Stimulated activated CD8-positive, alpha-beta memory T cell treated with anti-CD3 and anti-CD28 coated beads, Interleukin-7, amount 100 ng/mL, for 1 hour (primary cell): ENCODE measurements at regions not wholly inside any gene's neighbourhood (a gene's known extent, or its start where the extent isn't known, plus 50 kb on each side); places are given as distances from the start of the nearest gene placed in this dataset.

Experiments
- DNase-seq, 2 donors: peaks; one replicate each; pipeline ENCODE4 v3.0.0-alpha.2; 2020; ENCODE audit warnings: low read depth in 2 of 2

DNA sequence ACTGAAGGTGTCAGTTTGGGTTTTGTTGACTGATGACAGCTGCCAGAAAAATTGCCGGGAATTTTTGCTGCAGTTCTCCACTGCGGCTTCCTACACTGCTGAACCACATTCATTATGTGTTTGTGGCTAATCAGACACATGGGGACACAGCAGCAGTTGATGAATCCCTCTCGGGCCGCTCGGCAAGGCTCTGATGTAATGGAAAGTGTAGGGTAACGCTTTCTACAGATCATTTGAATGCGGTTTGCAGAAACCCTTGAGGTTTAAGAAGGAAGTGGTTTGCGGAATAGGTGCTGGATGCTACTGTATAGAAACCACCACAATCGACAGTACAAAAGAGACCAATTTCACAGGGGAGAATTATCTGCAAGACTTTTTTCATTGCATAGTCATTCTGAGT lies 138.7 kb upstream of the SASH1 start:
- DNase-seq, result peak in 1 of 2 donors; percentile 1

DNA sequence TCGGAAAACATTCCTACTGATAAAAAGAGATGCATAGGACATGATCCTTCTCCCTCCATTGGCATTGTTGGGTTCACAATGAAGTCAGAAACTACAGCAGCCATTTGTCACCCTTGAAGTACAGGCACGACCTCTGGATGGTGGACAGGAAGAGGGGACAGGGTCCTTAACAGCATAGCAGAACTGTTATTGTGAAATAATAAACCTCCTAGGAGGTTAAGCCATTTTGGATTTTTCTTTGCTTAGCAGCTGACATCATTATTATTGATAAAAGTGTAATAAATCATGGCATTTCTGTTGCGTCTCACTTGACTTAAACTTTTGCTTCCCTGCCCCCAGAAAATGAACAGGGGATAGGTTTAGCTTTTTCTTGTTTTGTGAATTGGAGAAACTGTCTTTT lies 134.3 kb upstream of the SASH1 start:
- DNase-seq, result no peak

DNA sequence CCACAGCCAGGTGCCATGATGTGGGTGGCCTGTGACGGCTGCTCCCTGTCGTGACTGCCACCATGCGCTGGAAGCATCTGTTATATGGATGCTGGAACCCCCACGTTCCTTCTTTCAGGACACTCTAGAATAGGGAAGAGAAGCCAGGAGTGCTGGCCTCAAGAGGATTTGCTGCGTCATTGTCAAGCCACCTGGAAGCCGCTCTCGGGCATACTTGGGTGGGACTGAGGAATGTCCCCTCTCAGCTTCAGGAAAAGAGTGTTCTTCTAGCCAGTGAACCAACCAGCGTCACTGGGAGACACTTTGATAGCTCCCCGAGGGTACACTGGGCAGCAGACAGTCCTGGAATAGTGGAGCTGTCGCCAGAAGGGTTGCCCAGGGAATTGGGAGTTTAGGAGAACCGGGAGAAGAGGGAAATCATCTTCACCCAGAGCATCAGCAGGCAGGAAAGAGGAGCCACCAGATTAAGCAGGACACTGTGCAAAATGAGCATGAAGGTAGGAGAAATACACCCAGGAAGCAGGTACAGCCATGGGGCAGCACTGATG lies 130.8 kb upstream of the SASH1 start:
- no peak for DNase-seq

DNA sequence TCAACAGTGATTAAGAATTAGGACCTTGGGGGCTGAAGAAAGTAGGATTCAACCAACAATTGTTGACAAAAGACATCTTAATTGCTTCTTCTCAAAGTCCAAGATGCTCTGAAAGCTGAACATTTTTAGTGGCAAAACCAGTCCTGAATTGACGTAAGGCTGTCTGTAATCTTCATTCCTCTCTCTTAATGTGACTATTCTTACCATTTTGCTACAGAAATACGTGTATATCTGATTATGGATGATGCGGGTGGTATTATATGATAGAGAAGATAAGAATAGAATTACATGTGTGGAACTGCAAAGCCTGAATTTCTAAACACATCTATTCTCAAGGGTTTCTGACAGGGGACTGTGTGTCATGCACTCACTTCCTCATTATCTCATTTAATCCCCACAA lies 130.3 kb upstream of the SASH1 start:
- no peak for DNase-seq

DNA sequence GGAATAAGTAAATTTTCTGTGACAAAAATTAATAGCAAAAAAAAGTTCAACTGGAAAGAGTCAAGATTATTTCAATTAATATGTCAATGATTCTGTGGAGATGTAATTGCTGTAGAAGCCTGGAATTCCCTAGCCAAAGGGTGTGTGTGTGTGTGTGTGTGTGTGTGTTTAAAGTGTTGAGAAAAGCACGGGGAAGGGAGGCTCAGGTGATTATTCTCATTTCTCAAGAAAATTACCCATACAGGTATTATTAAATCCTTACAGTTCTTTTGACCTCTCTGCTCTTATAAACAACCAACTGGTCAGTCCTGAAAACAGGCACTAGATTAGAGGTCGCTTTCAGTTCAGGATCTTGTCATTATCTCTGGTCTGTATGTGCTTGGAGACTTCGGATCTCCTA lies 129.3 kb upstream of the SASH1 start:
- DNase-seq, result no peak

DNA sequence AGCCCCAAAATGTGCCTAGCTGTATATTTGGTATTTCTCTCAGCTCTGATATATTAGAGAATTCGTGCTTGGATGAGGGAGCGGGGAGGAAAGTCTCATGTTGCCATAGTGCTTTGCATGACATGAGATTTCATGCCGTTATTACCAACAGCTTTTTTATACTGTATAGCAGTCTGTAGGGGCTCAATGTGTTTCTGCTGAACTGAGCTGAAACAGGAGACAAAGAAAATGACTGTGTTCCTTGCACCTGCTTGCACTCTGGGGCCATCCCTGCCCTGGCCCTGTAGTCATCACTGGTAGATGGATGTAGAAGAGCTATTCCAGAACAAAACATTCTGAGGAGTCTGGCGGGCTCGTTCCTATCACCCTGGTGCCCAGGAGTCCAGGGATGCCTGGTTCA lies 128.0 kb upstream of the SASH1 start:
- no peak for DNase-seq

DNA sequence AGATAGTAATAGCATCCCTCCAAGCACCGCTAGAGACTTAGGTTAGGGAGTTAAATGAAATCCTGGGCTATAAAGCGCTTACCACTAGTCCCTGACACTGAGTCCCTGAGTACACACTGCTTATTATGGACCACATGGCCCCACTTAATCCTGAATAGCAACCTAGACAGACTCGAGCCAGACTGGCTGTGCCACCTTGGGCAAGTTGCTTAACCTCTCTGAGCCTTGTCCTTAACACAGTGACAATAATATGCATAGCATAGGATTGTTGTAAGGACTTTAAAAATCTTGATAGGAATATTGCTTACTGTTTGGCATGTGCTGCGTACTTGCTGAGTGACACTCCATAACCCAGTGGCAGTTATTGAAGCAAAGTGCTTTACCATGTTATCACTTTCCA lies 125.6 kb upstream of the SASH1 start:
- no peak for DNase-seq

DNA sequence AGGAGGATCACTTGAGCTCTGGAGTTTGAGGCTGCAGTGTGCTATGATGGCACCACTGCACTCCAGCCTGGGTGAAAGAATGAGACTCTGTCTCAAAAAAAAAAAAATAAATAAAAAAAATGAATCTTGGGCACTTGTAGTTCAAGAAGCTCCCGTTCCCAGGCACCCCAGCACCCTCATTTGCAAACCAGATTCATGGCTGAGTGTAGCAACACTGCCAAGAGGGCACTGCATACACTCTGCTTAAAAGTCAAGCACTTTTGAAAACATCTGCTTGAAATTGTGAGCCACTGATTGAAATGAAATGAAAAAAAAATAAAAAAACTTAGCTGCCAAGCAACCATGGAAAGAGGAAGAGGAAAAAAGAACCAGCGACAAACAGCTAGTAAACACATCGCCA lies 124.7 kb upstream of the SASH1 start:
- no peak for DNase-seq

DNA sequence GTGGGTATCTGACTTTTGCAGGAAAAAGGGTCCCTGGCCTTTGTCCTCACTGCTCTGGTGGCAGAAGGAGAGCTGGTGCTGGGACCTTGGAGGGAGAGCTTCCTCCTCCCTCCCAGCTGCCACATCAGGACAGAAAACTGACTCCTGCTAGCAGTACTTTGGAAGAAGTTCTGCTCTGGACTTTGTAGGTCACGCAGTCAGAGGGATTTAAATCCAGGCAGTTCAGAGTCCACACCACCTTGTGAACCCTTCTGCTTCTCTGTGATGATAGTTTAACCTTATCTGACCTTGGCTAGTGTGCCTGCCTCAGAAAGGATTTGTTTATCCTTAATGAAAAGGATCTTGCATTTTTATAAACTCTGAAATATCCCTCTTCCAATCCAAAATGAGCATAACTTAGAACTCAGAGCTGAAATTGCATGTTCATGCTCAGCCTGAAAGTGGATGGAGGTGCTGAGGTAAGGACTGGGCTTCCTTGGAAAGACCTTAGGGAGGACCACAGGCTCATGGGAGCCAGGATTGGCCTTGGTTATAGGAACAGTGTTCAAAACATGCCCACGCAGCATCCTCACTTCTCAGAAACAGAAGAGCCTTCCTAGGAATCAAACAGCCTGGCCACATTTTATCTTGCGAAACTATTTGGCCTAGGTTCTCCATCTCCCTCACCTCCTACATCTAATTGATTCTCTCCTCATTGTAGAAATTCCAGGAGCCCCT lies 123.9 kb upstream of the SASH1 start:
- DNase-seq, result no peak

DNA sequence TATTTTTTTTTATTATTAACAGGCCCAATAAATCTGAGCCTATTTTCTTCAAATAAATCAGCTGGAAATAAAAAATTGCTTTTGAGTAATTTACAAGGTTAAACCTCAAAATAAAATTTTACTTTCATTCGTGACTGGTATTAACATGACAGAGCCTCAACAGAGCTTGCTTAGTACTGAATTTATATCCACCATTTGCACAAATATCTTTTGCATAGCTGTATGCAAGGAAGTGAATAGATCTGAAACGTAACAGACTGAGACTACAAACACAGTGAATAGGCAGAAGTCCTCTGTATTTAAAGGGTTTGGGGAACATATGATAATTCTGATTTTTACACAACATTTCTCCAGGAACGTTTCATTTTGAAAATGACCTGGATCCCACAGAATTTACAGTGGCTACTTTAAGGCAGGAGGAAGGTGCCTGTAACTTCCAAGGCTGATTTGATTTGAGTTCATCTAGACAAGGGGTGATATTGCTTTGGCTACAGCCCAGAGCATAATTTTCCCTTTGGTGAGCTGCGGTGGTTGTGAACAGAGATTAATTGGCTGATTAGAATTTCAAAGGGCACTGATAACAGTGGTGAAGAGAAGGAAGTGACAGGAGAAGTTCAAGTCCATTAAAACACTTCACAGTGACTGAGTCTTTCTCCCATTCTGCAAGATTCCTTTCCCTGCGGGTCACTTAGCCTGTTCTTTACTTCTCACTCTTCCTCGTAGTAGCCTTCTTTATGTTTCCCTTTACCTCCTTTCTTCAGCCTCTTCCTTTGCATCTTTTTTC lies 121.2 kb upstream of the SASH1 start:
- DNase-seq, result no peak

DNA sequence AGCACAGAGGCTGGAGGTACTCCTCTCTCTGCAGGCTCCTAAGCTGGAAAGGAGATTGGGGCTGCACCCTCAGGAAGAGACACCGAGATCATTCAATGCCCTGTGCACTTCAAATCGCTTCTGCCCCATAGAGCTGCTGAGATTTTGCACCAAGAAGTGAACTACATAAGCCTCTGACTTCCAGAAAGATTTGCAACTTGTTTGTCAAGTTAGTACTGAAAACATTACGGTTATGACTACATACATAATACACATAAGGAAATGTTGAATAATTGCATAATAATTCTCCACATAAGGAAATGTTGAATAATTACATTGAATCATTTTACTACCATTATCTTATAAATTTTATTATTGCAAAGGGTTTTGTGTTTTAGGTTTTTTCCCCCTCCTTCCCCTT lies 120.3 kb upstream of the SASH1 start:
- no peak for DNase-seq

DNA sequence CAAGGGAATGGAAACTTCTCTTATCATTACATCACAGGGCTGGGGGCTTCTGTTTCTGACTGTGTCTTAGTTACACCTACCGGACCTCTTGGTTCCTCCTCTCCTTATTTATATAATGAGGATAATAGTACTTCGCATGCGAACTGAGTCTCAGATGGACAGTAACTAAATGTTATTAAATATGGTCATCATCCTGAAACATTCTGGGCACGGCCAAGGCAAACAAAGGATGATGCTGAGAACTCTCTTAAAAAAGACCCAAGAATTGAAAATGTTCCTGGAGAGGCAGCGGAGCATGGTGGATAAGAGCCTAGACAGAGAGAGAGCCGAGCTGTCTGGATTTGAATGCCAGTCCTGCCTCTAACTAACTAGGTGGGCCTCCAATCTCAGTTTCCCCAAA lies 119.8 kb upstream of the SASH1 start:
- no peak for DNase-seq

DNA sequence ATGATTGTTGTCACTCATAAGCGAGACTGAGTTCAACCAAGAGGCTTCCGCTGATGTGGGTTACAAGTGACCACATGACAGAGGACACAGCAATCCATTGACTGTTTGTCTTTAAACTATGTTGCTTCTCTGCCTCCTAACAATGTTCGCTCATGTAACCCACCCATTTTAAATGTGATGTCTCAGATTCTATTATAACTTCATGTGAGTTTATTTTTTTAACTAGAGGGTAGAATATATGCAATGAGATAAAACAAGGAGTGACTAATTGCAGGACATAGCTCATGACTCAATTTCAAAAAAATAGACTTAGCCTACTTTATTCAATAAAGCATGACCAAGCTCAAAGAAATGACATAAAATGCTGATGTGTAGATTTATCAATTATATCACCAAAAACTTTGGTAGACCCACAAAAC lies 119.2 kb upstream of the SASH1 start:
- no peak for DNase-seq

DNA sequence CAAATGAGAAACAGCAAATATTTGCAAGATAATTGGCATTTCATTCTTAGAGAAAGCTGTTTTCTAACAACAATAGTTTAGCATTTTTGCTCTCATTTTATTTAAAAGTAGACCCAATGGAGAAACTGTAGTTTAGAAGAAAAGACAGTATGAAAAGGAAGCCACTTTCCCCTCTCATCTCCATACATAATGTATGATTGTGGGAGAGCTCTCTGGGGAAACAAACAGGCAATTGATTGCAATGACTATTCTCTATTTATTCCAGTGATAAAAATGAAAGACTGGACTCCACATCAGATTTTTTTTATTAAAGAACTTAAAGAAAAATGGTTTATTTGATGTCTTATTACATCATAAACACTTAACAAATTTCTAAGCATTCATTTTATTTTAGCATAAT lies 116.8 kb upstream of the SASH1 start:
- DNase-seq, result no peak

DNA sequence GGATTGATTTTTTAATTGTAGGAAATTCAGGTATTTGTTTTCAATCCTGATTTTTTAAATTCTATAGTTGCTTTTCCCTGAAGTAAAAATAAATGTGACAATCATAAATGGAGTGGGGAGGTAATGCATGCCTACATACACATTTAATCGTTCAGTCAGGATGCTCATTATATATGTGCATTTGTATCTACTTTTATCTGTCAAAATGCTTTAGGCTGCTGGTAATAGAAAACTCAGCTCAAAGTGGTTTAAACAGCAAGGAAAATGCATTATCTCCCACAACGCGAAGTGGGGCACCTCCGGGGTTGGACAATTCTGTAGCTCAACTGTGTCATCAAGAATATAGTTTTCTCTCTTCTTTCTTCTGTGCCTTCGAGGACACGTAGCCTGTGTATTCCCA lies 116.4 kb upstream of the SASH1 start:
- DNase-seq, result no peak

DNA sequence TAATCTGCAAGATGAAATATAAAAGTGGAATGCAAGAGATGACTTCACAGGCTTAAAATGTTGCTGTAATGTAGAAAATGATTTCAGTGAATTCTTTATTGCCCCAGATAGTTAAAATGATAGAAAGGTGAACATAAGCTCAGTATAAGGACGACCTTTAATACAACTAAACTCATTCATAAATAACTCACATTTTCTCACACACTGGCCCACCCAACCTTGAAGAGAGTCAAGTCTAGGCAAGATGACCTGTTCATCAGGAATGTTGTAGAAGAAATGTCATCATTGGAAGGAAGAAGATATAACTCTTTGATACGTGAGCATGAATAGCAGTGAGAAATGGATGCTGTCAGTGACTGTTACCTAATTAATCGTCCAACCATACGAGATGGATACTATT lies 111.1 kb upstream of the SASH1 start:
- DNase-seq, result no peak

DNA sequence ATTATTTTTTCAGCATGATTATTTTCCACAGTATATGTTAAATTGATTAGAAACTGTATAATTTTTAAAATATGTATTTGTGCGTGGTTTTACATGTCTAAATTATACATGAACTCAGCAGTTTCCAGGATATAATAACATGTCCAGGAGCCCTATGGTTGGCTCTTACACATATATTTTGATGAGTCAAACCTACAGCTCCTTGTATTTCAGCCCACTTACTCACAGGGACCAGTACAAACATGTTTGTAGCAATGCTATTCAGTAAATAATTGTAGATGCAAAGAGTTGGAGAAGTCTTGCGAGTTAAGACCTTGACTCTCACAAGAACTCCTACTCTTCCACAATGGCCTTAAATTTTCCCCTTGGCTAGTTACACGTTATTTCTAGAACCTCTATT lies 107.2 kb upstream of the SASH1 start:
- no peak for DNase-seq

DNA sequence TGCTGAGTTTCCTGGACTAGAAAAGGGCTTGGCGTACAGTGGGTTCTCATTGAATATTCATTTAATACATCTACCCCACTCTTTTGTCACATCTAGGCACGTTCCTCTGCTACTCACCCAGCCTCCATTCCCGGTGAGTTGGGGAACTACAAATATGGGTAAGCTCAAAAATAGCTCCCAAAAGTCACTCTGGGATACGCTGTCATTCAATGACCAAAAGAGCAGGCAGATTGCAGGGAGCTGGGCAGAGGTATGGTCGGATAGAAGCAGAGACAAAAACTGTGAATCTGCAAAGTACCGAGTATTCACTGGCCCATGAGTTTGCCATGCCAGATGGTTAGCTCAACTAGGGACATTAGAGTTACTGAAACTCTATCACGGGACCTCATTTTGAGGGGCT lies 103.9 kb upstream of the SASH1 start:
- DNase-seq, result no peak

DNA sequence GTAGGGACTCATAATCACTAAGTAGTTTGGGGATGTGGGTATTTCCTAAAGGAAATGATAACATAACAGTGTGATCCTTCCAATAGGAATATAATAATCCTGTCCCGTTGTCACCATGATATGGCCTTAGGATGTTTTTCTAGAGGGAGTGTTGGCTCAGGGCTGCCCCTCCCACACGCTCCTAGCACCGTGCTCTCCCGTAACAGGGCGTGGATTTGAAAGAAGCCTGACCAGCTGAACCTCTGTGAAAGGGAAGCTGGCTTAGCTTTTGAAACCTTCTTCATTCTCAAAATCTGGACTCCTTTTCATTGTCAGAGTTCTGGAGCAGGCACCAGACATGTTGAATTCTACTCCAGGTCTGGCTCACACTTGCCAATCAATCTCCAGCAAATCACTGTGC lies 103.4 kb upstream of the SASH1 start:
- DNase-seq, result no peak

DNA sequence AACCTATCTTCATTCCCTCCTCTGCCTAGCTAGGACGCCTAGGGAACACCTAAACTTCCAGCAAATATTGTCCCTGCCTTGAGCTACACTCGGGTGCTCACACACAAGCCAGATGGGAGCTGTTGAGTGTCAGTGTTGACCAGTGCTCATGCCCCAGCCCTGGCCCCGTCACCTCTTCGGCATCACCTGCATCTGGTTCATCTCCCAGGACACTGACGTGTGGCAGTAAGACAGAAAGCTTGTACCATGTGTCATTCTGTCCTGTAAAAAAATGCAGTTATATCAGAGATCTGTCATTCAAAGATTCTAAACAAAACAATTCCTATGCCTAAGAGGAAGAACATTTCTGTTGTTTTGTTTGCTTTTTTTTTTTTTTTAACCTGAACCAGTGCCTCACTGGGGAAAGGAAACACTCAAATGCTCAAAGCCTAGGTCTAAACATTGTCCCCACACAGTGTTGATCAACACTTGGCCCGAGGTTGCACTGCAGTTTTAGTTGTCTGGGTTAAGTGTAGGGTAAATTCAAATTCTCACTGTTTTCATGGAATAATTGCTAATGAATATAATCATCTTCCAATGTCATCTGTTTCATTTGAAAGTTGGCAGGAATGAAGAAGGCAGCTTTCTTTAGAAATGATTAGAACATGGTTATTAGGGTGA lies 102.7 kb upstream of the SASH1 start:
- no peak for DNase-seq

DNA sequence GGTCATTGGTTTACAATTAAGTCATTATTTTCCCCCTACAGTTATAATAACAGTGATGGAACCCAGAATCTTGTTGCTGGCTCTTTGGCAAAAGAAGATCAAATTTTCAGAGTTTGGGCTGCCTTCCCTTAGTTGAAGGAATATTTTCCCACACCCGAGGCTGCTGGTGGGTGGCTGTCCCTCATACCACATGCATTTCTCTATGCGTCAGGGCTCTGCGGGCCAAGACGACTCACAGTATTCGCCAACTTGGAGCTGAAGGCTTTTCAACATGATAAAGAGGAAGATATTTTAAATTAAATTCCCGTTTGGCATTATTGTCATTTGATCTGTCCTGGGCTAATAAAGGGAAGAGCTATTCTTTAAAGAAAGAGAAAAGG lies 102.2 kb upstream of the SASH1 start:
- DNase-seq, result no peak

DNA sequence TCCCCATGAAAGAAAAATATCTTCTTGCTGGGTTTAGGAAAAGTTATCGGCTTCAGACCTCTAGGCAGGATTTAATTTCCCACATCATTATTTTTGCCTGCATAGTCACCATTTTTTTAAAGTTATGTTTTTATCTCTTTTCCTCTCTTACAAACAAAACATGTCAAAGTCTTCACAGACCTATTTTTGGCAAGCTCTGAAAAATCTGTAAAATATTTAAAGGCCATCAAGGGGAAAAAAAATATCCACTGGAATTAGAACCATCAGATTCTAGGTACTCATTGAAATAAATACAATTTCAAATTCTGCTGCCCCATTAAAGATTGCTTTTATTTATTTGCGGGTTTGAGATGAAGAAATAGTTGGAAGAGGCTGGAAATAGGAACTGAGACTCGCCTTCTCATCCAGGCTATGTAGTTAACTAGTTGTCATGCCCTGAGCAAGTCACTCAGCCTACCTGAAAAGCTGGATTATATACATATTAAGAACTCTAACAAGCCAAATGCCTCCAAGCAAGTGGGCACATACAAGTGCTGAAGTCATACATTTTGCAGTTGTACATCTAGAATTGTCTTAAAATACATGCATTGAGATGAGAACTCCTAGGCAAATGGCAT lies 101.7 kb upstream of the SASH1 start:
- no peak for DNase-seq
